Stimulated activated CD4-positive, alpha-beta T cell treated with anti-CD3 and anti-CD28 coated beads, Interleukin-12 subunit alpha, Interleukin-12 subunit beta, amount 100 ng/mL, for 4 hours (primary cell): ENCODE measurements at regions not wholly inside any gene's neighbourhood (a gene's known extent, or its start where the extent isn't known, plus 50 kb on each side); places are given as distances from the start of the nearest gene placed in this dataset.
"Not testable (repeated sequence)": the region's sequence is repeated elsewhere in the genome, so short reads cannot be mapped to it uniquely, and the experiment has no call there.

Source experiments
- DNase-seq: peaks from one replicate; pipeline ENCODE4 v3.0.0-alpha.2; 2020

- no peak for DNase-seq
Measured at GRCh38 chr4:27668001-27668400, 807.4 kb downstream of the STIM2 start.

GRCh38 chr4:27678027-27678426, 817.4 kb downstream of the STIM2 start:
- DNase-seq: no peak

GRCh38 chr4:27684610-27685011, 824.0 kb downstream of the STIM2 start:
- DNase-seq: no peak

- no peak for DNase-seq
Measured at GRCh38 chr4:27685091-27685490, 824.5 kb downstream of the STIM2 start.

GRCh38 chr4:27685947-27686346, 825.3 kb downstream of the STIM2 start:
- DNase-seq: no peak

GRCh38 chr4:27692158-27692557, 831.5 kb downstream of the STIM2 start:
- no peak for DNase-seq

- DNase-seq: no peak
Measured at GRCh38 chr4:27692868-27693634, 832.4 kb downstream of the STIM2 start.

- DNase-seq: not testable (repeated sequence)
Measured at GRCh38 chr4:27696257-27696656, 835.6 kb downstream of the STIM2 start.

- DNase-seq: no peak
Measured at GRCh38 chr4:27701606-27702005, 841.0 kb downstream of the STIM2 start.

- no peak for DNase-seq
Measured at GRCh38 chr4:27702730-27703431, 842.2 kb downstream of the STIM2 start.

- DNase-seq: no peak
Measured at GRCh38 chr4:27703771-27704170, 843.1 kb downstream of the STIM2 start.

GRCh38 chr4:27711041-27711440, 850.4 kb downstream of the STIM2 start:
- no peak for DNase-seq

- DNase-seq: no peak
Measured at GRCh38 chr4:27714073-27714472, 853.4 kb downstream of the STIM2 start.

GRCh38 chr4:27716693-27717430, 856.2 kb downstream of the STIM2 start:
- no peak for DNase-seq

- DNase-seq: no peak
Measured at GRCh38 chr4:27717431-27717755, 856.8 kb downstream of the STIM2 start.

- DNase-seq: no peak
Measured at GRCh38 chr4:27720010-27720766, 859.5 kb downstream of the STIM2 start.

- no peak for DNase-seq
Measured at GRCh38 chr4:27721193-27721592, 860.6 kb downstream of the STIM2 start.

- DNase-seq: no peak
Measured at GRCh38 chr4:27728892-27729291, 868.3 kb downstream of the STIM2 start.

- no peak for DNase-seq
Measured at GRCh38 chr4:27742816-27743215, 882.2 kb downstream of the STIM2 start.

- no peak for DNase-seq
Measured at GRCh38 chr4:27759611-27760575, 899.3 kb downstream of the STIM2 start.

- no peak for DNase-seq
Measured at GRCh38 chr4:27763830-27764525, 903.3 kb downstream of the STIM2 start.

- DNase-seq: no peak
Measured at GRCh38 chr4:27764526-27764837, 903.8 kb downstream of the STIM2 start.
